HepG2 (cell line): ENCODE measurements at regions not wholly inside any gene's neighbourhood (a gene's known extent, or its start where the extent isn't known, plus 50 kb on each side); places are given as distances from the start of the nearest gene placed in this dataset.

ENCODE experiments used
- CHD2 ChIP-seq: IDR thresholded peaks from 2 replicates; pipeline ENCODE4 v1.6.1; 2011; ENCODE audit warnings: low read depth, low read length, improper control_type of control experiment
- EP300 ChIP-seq, 3 experiments: sonication (generic) in 1 of 3; formaldehyde crosslinking in 1 of 3; IDR thresholded peaks; 2 replicates each; pipeline versions ENCODE4 v1.5.1 to v1.6.1; 2011 to 2020; ENCODE audit warnings: low read depth in 2 of 3, low read length in 2 of 3, borderline replicate concordance in 1 of 3, improper control_type of control experiment in 1 of 3, mild to moderate bottlenecking in 1 of 3, missing genetic modification reagents in 1 of 3, moderate library complexity in 1 of 3
- MXI1 ChIP-seq: IDR thresholded peaks from 3 replicates; pipeline ENCODE4 v1.6.1; 2012; ENCODE audit warnings: low read depth, low read length, inconsistent platforms, borderline replicate concordance
- PHF20 ChIP-seq: sonication (generic); formaldehyde crosslinking; IDR thresholded peaks from 2 replicates; pipeline ENCODE4 v1.5.0; 2020; ENCODE audit warnings: mild to moderate bottlenecking, missing genetic modification reagents
- POLR2A ChIP-seq, 2 experiments: IDR thresholded peaks; 2 replicates each; pipeline ENCODE4 v1.6.1; 2011; ENCODE audit warnings: low read depth in 2 of 2, low read length in 2 of 2, mild to moderate bottlenecking in 1 of 2, moderate library complexity in 1 of 2; ENCODE audit not compliant: insufficient read depth in 1 of 2
- POLR2AphosphoS5 ChIP-seq: IDR thresholded peaks from 2 replicates; pipeline ENCODE4 v1.6.1; 2012; ENCODE audit warnings: low read depth, low read length
- SAP130 ChIP-seq: IDR thresholded peaks from 2 replicates; pipeline ENCODE4 v1.6.1; 2016; ENCODE audit warnings: low read depth
- ZKSCAN8 ChIP-seq: IDR thresholded peaks from 2 replicates; pipeline ENCODE4 v1.6.1; 2016; ENCODE audit warnings: borderline replicate concordance, missing genetic modification reagents, missing compliant biosample characterization
- ZNF350 ChIP-seq: sonication (generic); formaldehyde crosslinking; IDR thresholded peaks from 2 replicates; pipeline ENCODE4 v1.4.0; 2020; ENCODE audit warnings: mild to moderate bottlenecking, low read depth, missing genetic modification reagents, borderline replicate concordance
- ZNF614 ChIP-seq: IDR thresholded peaks from 2 replicates; pipeline ENCODE4 v1.6.1; 2018; ENCODE audit warnings: missing biosample characterization, missing genetic modification reagents, inconsistent platforms, borderline replicate concordance
- TF ChIP-seq, protein P1 (sequence below): sonication (generic); formaldehyde crosslinking; IDR thresholded peaks from 2 replicates; pipeline ENCODE4 v1.5.0; 2020; ENCODE audit warnings: mild to moderate bottlenecking, missing genetic modification reagents, moderate library complexity
- TF ChIP-seq, protein P2 (sequence below), 2 experiments: IDR thresholded peaks; 2 replicates each; pipeline ENCODE4 v1.6.1; 2011 to 2012; ENCODE audit warnings: low read length in 2 of 2, borderline replicate concordance in 1 of 2, low read depth in 1 of 2, mild to moderate bottlenecking in 1 of 2, moderate library complexity in 1 of 2
- TF ChIP-seq, protein P3 (sequence below): sonication (generic); formaldehyde crosslinking; IDR thresholded peaks from 2 replicates; pipeline ENCODE4 v1.8.0; 2022; ENCODE audit warnings: missing genetic modification reagents, low read depth, mild to moderate bottlenecking, borderline replicate concordance
- TF ChIP-seq, protein P4 (sequence below): IDR thresholded peaks from 2 replicates; pipeline ENCODE4 v1.6.1; 2012; ENCODE audit warnings: inconsistent platforms

DNA sequence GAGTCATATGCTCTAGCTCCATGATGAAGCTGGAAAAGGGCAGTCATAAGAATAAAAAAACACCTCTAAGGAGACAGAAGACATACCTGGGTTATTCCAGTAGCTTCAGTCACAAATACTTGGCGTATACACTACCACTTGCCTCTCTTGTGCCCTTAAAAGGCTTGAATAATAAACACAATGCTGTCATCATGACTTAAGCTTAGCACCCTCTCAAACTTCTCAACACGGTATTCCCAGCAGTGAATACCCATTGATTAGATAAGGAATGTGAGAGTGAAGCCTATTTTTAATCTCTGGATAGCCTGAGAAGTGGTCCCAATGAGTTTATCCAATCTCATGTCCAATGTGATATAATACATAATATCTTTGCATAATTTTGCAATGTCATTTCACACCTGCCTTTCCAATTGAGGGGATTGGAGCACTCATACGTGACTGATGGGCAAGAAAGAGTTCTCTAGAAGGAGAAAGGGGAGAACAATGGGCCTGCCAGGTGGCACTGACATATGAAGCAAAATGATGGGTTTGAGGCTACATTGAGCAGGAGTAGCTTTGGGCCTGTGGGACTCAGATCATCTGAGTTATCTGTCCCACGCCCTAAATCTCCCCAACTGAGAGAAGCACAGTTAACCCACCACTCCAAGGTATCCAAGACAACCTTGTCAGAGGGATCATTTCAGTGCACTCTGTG is 298.6 kb upstream of the DAB1 start:
- TF ChIP-seq, protein P1, sequence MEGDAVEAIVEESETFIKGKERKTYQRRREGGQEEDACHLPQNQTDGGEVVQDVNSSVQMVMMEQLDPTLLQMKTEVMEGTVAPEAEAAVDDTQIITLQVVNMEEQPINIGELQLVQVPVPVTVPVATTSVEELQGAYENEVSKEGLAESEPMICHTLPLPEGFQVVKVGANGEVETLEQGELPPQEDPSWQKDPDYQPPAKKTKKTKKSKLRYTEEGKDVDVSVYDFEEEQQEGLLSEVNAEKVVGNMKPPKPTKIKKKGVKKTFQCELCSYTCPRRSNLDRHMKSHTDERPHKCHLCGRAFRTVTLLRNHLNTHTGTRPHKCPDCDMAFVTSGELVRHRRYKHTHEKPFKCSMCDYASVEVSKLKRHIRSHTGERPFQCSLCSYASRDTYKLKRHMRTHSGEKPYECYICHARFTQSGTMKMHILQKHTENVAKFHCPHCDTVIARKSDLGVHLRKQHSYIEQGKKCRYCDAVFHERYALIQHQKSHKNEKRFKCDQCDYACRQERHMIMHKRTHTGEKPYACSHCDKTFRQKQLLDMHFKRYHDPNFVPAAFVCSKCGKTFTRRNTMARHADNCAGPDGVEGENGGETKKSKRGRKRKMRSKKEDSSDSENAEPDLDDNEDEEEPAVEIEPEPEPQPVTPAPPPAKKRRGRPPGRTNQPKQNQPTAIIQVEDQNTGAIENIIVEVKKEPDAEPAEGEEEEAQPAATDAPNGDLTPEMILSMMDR (CRISPR knock-in tag) = no peak
- TF ChIP-seq MXI1 (no peak), ZNF350 (CRISPR knock-in tag) (no peak), ZNF614 (no peak), POLR2A (IDR thresholded peaks at IDR 0.05; ENCODE audit: insufficient read depth in 1 of 2, low read depth in 2 of 2, low read length in 2 of 2) (no peak), ZKSCAN8 (CRISPR knock-in tag) (no peak), CHD2 (no peak), SAP130 (CRISPR knock-in tag) (no peak), PHF20 (no peak), POLR2AphosphoS5 (no peak), EP300 (IDR thresholded peaks at IDR 0.05; ENCODE audit: low read depth in 2 of 2, low read length in 2 of 2) (no peak), EP300 (CRISPR knock-in tag; IDR thresholded peaks at IDR 0.05; ENCODE audit: borderline replicate concordance) (no peak)
- TF ChIP-seq, protein P2, sequence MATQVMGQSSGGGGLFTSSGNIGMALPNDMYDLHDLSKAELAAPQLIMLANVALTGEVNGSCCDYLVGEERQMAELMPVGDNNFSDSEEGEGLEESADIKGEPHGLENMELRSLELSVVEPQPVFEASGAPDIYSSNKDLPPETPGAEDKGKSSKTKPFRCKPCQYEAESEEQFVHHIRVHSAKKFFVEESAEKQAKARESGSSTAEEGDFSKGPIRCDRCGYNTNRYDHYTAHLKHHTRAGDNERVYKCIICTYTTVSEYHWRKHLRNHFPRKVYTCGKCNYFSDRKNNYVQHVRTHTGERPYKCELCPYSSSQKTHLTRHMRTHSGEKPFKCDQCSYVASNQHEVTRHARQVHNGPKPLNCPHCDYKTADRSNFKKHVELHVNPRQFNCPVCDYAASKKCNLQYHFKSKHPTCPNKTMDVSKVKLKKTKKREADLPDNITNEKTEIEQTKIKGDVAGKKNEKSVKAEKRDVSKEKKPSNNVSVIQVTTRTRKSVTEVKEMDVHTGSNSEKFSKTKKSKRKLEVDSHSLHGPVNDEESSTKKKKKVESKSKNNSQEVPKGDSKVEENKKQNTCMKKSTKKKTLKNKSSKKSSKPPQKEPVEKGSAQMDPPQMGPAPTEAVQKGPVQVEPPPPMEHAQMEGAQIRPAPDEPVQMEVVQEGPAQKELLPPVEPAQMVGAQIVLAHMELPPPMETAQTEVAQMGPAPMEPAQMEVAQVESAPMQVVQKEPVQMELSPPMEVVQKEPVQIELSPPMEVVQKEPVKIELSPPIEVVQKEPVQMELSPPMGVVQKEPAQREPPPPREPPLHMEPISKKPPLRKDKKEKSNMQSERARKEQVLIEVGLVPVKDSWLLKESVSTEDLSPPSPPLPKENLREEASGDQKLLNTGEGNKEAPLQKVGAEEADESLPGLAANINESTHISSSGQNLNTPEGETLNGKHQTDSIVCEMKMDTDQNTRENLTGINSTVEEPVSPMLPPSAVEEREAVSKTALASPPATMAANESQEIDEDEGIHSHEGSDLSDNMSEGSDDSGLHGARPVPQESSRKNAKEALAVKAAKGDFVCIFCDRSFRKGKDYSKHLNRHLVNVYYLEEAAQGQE (IDR thresholded peaks at IDR 0.05; ENCODE audit: borderline replicate concordance in 1 of 2, low read depth in 1 of 2, low read length in 2 of 2) = no peak
- TF ChIP-seq, protein P3, sequence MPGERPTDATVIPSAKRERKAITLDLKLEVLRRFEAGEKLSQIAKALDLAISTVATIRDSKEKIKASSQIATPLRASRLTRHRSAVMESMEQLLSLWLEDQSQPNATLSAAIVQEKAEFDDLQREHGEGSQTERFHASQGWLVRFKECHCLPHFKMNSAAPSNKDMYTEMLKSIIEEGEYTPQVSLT (CRISPR knock-in tag) = no peak
- TF ChIP-seq, protein P4, sequence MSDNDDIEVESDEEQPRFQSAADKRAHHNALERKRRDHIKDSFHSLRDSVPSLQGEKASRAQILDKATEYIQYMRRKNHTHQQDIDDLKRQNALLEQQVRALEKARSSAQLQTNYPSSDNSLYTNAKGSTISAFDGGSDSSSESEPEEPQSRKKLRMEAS = no peak
